Stimulated activated naive CD4-positive, alpha-beta T cell treated with Interleukin-2 at 50 U/mL for 16 hours (primary cell): ENCODE measurements at regions not wholly inside any gene's neighbourhood (a gene's known extent, or its start where the extent isn't known, plus 50 kb on each side); places are given as distances from the start of the nearest gene placed in this dataset.

Experiments
- DNase-seq: peaks from one replicate; lab custom pipeline; 2025; lab: John Stamatoyannopoulos, UW

GRCh38 chr5:6915574-6915973 is 202.3 kb downstream of the TENT4A start:
- no peak for DNase-seq

DNA sequence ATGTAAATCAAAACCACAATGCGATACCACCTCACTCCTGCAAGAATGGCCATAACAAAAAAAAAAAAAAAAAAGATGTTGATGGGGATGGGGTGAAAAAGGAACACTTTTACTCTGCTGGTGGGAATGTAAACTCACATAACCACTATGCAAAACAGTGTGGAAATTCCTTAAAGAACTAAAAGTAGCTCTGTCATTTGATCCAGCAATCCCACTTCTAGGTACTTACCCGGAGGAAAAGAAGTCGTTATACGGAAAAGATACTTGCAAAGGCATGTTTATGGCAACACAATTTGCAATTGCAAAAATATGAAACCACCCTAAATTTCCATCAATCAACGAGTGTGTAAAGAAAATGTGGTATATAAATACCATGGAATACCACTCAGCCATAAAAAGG is 205.0 kb downstream of the TENT4A start:
- no peak for DNase-seq

GRCh38 chr5:6920628-6921256 is 207.5 kb downstream of the TENT4A start:
- DNase-seq: no peak

DNA sequence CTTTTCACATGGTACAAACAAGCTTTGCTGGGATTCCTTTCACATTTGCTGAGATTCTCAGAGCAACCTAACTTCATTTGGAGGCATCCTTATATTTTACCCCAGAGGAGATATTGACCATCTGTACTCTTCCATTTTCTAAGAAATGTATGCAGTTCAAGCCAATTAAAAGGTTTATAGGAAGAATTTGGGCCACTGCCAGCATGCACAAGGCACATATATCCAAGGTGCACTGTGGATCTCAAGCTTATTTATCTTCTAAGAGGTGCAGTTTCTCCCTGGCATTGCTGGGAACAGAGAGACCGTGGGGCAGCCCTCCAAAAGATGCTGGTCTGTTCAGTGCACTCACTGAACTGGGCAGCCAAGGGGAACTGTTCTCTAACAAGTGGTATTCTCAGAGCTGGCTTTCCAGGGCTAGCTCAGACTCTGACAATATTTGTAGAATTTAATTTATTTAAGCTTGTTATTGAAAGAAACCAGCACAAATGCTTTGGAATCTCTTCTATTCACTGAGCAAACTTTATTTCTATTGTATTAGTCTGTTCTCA is 213.3 kb downstream of the TENT4A start:
- DNase-seq: no peak

GRCh38 chr5:6936031-6936430 is 222.8 kb downstream of the TENT4A start:
- no peak for DNase-seq

- DNase-seq: no peak
These were observed 224.4 kb downstream of the TENT4A start for GRCh38 chr5:6937677-6938076.

DNA sequence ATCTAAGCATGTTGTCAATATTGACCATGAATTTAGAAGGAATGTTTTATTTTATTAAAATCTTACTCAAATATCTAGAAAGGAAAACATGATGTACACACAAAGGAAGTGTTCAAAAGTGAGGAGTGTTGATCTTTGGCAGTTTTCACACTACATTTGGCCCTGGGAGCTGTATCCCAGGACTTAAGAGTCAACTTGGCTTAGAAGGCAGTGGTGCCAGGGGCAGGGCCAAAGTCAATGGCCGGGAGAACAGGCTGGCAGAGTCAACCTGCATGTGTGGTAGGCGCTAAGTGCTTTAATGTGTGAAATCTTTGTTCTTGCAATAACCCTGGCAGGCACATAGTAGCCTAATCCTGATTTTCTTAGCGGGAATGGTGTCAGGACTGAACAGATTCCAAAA is 228.4 kb downstream of the TENT4A start:
- no peak for DNase-seq

- DNase-seq: no peak
These were observed 230.2 kb downstream of the TENT4A start for GRCh38 chr5:6943197-6944112.

DNA sequence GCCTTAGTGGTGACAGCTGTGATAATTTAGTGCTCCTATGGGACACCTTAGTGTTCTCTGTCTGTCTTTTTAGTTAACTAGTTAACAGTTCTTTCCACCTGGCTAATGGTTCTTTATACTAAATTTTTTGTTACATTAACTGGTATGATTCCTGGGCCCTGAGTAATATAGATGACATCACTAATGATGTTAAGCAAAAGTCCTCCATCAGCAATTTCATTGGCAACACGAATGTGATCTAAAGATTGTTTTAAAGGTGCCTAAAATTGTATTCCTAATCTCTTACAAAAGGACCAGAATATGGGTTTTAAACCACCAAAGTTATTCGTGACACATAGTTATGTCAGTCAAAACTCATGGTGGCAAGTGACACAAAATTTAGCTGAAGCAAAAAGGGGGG is 235.3 kb downstream of the TENT4A start:
- no peak for DNase-seq

GRCh38 chr5:6949230-6949629 is 236.0 kb downstream of the TENT4A start:
- DNase-seq: no peak

DNA sequence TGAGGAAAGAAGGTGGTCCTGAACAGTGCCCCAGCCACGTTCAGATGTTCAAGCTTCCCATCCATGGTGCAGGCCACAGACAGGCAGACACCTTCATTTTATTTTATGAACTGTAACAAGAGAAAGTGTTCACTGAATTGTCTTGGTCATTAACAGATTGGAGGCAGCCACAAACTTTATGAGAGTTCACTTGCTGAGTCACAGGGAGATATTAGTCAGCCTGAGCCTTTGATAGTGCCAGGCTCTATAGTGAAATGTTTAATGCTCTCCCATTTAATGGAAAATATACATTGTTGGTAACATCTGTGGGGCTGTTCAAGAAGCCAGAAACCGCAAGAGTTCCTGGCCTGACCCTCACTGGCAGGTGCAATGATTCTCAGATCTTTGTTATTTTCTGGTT is 237.0 kb downstream of the TENT4A start:
- no peak for DNase-seq

- DNase-seq: no peak
These were observed 237.6 kb downstream of the TENT4A start for GRCh38 chr5:6950860-6951259.

- no peak for DNase-seq
These were observed 247.9 kb downstream of the TENT4A start for GRCh38 chr5:6961123-6961522.

GRCh38 chr5:6961837-6962635 is 248.8 kb downstream of the TENT4A start:
- no peak for DNase-seq

DNA sequence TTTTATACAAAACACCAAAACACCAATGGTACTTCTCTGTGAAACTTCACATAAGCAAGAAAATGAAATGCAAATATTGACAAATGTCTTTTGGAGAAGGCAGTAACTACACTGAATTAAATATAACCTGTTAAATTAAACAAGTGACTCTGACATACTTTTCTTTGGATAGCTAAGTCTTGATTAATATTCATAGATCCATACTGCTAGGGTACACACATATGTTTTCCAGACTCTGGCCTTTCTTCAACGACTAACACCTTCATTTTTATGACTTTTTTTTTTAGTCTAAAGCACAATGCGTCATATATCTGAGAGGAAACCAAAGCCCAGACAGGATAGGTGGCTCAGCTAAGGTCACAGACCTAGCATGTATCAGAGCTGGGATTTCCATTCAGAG is 263.7 kb downstream of the TENT4A start:
- DNase-seq: no peak

- DNase-seq: no peak
These were observed 265.8 kb downstream of the TENT4A start for GRCh38 chr5:6979061-6979460.

- DNase-seq: no peak
These were observed 276.0 kb downstream of the TENT4A start for GRCh38 chr5:6989230-6989629.

- no peak for DNase-seq
These were observed 280.9 kb downstream of the TENT4A start for GRCh38 chr5:6994097-6994496.

DNA sequence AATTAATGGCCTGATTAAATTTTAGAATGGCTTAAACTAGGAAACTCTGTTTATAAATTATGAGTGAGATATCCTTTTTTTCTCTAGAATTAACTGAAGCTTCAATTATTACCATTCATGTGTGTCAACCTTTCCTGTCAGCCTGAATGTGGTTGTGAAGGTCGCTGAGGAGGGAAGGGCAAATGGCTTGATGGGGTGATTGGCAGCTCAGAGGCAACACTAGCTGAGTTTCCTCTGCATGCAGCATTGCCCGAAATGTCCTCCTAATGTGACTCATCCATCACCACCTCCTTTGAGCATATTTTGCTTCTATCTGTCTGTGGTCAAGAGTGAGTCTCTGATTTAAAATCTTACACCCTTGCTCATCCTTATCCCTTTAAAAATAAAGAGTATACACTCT is 281.9 kb downstream of the TENT4A start:
- no peak for DNase-seq

DNA sequence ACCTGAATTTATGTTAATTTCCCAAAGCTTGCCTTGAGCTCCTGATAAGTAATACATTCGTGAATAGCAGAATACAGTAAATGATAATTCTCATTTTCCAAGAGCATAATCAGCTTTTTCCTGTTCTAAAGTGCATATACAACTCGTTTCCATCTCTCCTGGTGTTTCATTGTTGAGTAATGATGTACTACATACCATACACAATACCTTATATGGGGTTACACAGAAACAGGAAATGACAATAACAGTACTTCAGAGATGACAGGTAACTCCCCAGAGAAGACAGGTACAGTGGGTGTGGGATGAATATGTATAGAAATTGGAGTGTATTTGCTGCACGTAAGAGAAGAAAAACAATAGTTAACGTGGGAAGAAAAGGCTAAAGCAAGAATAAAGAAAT is 287.1 kb downstream of the TENT4A start:
- DNase-seq: no peak

- DNase-seq: no peak
These were observed 297.4 kb downstream of the TENT4A start for GRCh38 chr5:7010591-7010990.

DNA sequence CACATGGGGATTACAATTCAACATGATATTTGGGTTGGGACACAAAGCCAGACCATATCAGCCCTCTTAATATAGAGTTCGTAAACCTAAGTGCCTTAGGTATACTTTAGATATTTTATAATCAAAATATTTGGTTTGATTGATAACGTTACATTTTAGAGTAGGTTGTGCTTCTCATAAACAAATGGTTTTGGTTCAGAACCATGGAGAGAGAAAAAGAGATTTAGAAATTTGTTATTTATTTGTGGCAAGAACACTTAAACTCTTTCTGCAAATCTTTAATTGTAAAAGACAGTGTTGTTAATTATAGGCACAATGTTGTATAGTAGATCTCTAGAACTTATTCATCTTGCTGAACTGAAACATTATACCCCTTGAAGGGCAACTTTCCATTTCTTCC is 298.8 kb downstream of the TENT4A start:
- DNase-seq: no peak
